Mesothelial cell of epicardium (in vitro differentiated cells): ENCODE measurements at regions not wholly inside any gene's neighbourhood (a gene's known extent, or its start where the extent isn't known, plus 50 kb on each side); places are given as distances from the start of the nearest gene placed in this dataset.

Experiments
- DNase-seq, 2 experiments: peaks; one replicate each; pipeline ENCODE4 v3.0.0; 2021; ENCODE audit warnings: low spot score in 2 of 2; ENCODE audit not compliant: unreplicated experiment in 2 of 2
- H3K27ac Mint-ChIP-seq: 2 replicates; pipeline ENCODE4 v1.8.0; 2021; ENCODE audit warnings: mixed read lengths
- H3K27me3 Mint-ChIP-seq: 2 replicates; pipeline ENCODE4 v1.8.0; 2021; ENCODE audit warnings: low read depth, mixed read lengths
- H3K36me3 Mint-ChIP-seq: 2 replicates; pipeline ENCODE4 v1.8.0; 2021; ENCODE audit warnings: mixed read lengths
- H3K4me1 Mint-ChIP-seq: 2 replicates; pipeline ENCODE4 v1.8.0; 2021; ENCODE audit warnings: mixed read lengths
- H3K4me3 Mint-ChIP-seq: 2 replicates; pipeline ENCODE4 v1.8.0; 2021; ENCODE audit warnings: mild to moderate bottlenecking, moderate library complexity, mixed read lengths
- H3K9me3 Mint-ChIP-seq: 2 replicates; pipeline ENCODE4 v1.8.0; 2021; ENCODE audit warnings: mixed read lengths
- TF ChIP-seq, protein P1 (sequence below): fragments of 200-600 bp; sonication (generic); IDR thresholded peaks from one replicate; pipeline ENCODE4 v1.5.0; 2021; ENCODE audit warnings: antibody characterized with exemption; ENCODE audit not compliant: unreplicated experiment

DNA sequence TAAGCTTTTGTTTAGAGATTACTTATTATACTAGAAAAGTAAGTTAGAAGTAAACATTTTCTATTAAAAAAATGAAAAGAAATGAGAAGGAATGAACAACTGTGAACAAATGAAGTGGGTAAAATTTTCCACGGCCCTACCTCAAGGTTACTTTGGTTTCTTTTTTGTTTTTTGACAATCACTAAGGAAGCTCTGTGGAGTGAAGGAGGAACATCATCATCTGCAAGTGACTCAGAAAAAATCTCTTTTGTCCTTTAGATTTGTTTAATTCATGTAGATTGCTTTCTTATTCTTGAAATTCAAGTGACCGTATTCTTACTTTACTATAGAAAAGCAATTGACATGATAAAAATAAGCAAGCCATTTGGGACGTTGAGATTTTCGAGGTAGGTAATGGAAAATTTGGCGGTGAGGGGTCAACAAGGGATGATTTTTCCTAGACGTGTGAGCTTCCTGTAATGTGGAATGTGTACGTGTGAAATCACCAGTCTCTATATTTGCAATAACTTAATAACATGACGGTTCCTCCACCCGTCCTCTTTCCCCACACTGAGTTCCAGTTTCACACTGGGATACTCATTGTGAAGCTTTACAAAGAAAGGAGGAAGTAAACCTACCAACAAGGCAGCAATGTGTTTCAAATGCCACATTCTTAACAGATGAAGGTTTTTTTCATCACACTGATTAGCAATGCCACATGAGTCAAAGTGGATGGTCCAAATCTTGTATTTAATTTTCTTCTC lies 62.3 kb upstream of the EGLN3 start:
- H3K36me3 Mint-ChIP-seq = no peaks in the 10 kb centered on the region
- H3K4me3 Mint-ChIP-seq = no peak overlapping the region
- TF ChIP-seq, protein P1, sequence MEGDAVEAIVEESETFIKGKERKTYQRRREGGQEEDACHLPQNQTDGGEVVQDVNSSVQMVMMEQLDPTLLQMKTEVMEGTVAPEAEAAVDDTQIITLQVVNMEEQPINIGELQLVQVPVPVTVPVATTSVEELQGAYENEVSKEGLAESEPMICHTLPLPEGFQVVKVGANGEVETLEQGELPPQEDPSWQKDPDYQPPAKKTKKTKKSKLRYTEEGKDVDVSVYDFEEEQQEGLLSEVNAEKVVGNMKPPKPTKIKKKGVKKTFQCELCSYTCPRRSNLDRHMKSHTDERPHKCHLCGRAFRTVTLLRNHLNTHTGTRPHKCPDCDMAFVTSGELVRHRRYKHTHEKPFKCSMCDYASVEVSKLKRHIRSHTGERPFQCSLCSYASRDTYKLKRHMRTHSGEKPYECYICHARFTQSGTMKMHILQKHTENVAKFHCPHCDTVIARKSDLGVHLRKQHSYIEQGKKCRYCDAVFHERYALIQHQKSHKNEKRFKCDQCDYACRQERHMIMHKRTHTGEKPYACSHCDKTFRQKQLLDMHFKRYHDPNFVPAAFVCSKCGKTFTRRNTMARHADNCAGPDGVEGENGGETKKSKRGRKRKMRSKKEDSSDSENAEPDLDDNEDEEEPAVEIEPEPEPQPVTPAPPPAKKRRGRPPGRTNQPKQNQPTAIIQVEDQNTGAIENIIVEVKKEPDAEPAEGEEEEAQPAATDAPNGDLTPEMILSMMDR = no peak
- peaks cover 2% of the 10 kb centered on the region for H3K27me3 Mint-ChIP-seq
- H3K4me1 Mint-ChIP-seq = peaks cover 5% of the 10 kb centered on the region
- no peak overlapping the region for H3K27ac Mint-ChIP-seq
- no peak for DNase-seq
- H3K9me3 Mint-ChIP-seq = peaks cover 10% of the 10 kb centered on the region

GRCh38 chr14:34012369-34012768 lies 61.5 kb upstream of the EGLN3 start:
- Mint-ChIP-seq H3K9me3 (peaks cover 10% of the 10 kb centered on the region), H3K4me1 (peaks cover 5% of the 10 kb centered on the region), H3K27ac (no peak overlapping the region), H3K4me3 (no peak overlapping the region), H3K27me3 (no peaks in the 10 kb centered on the region), H3K36me3 (no peaks in the 10 kb centered on the region)
- TF ChIP-seq, protein P1 = no peak
- no peak for DNase-seq

DNA sequence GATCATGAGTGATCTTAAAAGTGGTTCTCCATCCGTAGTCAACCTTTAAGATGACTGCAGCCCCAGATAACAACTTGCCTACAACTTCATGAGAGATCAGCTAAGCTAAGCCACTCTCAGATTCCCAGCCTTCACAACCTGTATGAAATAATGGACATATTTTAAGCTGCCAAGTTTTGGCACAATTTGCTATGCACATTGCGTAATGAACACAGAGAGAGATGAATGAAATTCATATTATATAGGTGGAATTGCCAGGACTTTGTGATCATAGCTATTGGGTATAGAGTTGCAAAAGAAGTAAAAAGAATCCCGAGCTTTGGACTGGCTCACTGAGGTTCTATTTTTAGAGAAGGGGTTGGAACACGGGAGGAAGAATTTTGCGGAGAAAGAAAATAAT lies 59.1 kb upstream of the EGLN3 start:
- H3K27me3 Mint-ChIP-seq = no peaks in the 10 kb centered on the region
- H3K9me3 Mint-ChIP-seq = peaks cover 10% of the 10 kb centered on the region
- H3K4me1 Mint-ChIP-seq = peaks cover 4% of the 10 kb centered on the region
- TF ChIP-seq, protein P1 = no peak
- no peaks in the 10 kb centered on the region for H3K36me3 Mint-ChIP-seq
- no peak for DNase-seq
- H3K27ac Mint-ChIP-seq = no peak overlapping the region
- no peak overlapping the region for H3K4me3 Mint-ChIP-seq

DNA sequence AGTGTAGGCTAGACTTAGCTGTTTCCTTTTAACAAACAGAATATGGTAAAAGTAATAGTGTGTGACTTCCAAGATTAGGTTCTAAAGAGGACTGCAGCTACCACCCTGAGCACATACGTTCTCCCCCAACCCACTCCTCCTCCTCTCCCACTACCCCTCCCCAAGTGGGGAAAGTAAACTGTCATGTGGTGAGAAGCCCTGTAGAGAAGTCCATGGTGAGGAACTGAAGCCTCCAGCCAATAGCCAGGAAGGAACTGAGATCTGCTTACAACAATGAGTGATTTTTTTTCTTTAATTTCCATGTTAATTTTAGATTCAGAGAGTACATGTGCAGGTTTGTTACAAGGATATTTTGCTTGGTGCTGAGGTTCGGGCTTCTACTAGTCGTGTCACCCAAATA lies 57.0 kb upstream of the EGLN3 start:
- peaks cover 7% of the 10 kb centered on the region for H3K4me1 Mint-ChIP-seq
- H3K27ac Mint-ChIP-seq = no peak overlapping the region
- TF ChIP-seq, protein P1 = no peak

DNA sequence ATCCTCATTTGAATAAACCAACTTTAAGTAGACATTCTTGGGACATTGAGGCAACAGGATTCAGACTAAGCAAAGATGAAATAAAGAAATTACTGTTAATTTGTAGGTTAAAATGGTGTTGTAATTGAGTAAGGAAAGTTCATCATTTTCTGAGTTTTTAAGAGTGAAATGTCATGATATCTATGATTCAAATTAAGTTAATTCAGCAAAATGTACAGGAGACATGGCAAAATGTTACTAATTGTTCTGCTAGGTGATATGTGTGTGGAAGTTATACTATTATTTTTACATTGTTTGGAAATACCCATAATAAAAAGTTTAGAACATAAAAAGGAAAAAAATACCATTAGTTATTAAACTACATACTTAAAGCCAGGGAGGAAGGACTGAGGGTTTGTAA lies 55.0 kb upstream of the EGLN3 start:
- H3K4me3 Mint-ChIP-seq = no peak overlapping the region
- H3K27me3 Mint-ChIP-seq = no peaks in the 10 kb centered on the region
- peaks cover 10% of the 10 kb centered on the region for H3K9me3 Mint-ChIP-seq
- H3K36me3 Mint-ChIP-seq = no peaks in the 10 kb centered on the region
- H3K4me1 Mint-ChIP-seq = peaks cover 15% of the 10 kb centered on the region
- no peak overlapping the region for H3K27ac Mint-ChIP-seq
- DNase-seq = no peak
- TF ChIP-seq, protein P1 = no peak

More for the DNA sequence above, 57.0 kb upstream of the EGLN3 start:
- DNase-seq = no peak
- peaks cover 10% of the 10 kb centered on the region for H3K9me3 Mint-ChIP-seq
- no peak overlapping the region for H3K4me3 Mint-ChIP-seq
- no peaks in the 10 kb centered on the region for H3K36me3 Mint-ChIP-seq
- H3K27me3 Mint-ChIP-seq = no peaks in the 10 kb centered on the region
